ENCODE measurements at regions not wholly inside any gene's neighbourhood (a gene's known extent, or its start where the extent isn't known, plus 50 kb on each side); places are given as distances from the start of the nearest gene placed in this dataset.
"Not testable (repeated sequence)": the region's sequence is repeated elsewhere in the genome, so short reads cannot be mapped to it uniquely, and the experiment has no call there.

DNA sequence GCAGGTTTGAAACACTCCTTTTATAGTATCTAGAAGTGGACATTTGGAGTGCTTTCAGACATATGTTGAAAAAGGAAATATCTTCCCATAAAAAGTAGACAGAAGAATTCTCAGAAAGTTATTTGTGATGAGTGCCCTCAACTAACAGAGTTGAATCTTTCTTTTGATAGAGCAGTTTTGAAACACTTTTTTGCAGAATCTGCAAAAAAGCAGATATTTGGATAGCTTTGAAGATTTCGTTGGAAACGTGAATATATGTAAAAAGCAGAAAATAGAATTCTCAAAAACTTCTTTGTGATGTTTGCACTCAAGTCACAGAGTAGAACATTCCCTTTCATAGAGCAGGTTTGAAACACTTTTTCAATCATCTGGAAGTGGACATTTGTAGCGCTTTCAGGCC is 676.4 kb upstream of the ZNF337 start:
- WGBS: 88% methylated on average over 3 of the region's 3 CpGs

DNA sequence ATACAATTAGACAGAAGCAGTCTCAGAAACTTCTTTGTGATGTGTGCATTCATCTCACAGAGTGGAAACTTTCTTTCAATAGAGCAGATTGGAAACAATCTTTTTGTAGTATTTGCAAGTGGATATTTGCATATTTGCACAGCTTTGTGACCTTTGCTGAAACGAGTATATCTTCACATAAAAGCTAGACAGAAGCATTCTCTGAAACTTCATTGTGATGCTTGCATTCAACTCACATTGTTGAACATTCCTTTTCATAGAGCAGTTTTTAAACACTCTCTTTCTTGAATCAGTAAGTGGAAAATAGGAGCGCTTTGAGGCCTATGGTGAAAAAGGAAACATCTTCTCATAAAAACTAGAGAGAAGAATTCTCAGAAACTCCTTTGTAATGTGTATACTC is 657.9 kb upstream of the ZNF337 start:
- 73% methylated on average over 2 of the region's 2 CpGs for WGBS
- H3K4me1 ChIP-seq (ENCODE audit: control insufficient read depth in 4 of 4, insufficient read depth in 4 of 4, low read length in 3 of 4): no peaks in the 10 kb centered on the region
- no peak overlapping the region for H3K4me3 ChIP-seq (ENCODE audit: low read depth in 1 of 3, low read length in 3 of 3)
- H3K36me3 ChIP-seq (ENCODE audit: control insufficient read depth in 4 of 4, insufficient read depth in 3 of 4, low read depth in 1 of 4, low read length in 3 of 4): no peaks in the 10 kb centered on the region
- H3K9me3 ChIP-seq (ENCODE audit: control insufficient read depth in 4 of 4, low read length in 3 of 4): peaks cover 0 to 7% (median 1%) of the 10 kb centered on the region in 4 donors
- no peaks in the 10 kb centered on the region for H3K27me3 ChIP-seq (ENCODE audit: control insufficient read depth in 4 of 4, insufficient read depth in 4 of 4, low read length in 3 of 4)
- TF ChIP-seq, protein P1, sequence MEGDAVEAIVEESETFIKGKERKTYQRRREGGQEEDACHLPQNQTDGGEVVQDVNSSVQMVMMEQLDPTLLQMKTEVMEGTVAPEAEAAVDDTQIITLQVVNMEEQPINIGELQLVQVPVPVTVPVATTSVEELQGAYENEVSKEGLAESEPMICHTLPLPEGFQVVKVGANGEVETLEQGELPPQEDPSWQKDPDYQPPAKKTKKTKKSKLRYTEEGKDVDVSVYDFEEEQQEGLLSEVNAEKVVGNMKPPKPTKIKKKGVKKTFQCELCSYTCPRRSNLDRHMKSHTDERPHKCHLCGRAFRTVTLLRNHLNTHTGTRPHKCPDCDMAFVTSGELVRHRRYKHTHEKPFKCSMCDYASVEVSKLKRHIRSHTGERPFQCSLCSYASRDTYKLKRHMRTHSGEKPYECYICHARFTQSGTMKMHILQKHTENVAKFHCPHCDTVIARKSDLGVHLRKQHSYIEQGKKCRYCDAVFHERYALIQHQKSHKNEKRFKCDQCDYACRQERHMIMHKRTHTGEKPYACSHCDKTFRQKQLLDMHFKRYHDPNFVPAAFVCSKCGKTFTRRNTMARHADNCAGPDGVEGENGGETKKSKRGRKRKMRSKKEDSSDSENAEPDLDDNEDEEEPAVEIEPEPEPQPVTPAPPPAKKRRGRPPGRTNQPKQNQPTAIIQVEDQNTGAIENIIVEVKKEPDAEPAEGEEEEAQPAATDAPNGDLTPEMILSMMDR (IDR thresholded peaks at IDR 0.05; ENCODE audit: low read depth, low read length, missing input control): no peak
- no peak for TF ChIP-seq RAD21 (IDR thresholded peaks at IDR 0.05)
- TF ChIP-seq NR2F2 (IDR thresholded peaks at IDR 0.05): no peak
- TF ChIP-seq JUND (IDR thresholded peaks at IDR 0.05): no peak
- no peak overlapping the region for H3K9ac ChIP-seq (ENCODE audit: low read depth in 1 of 2, low read length in 2 of 2)
- H3K27ac ChIP-seq (ENCODE audit: low read depth in 1 of 2, low read length in 2 of 2): no peak overlapping the region
- DNase-seq (ENCODE audit: low spot score): no peak

More for the DNA sequence above, 676.4 kb upstream of the ZNF337 start:
- not testable (repeated sequence) for H3K4me1 ChIP-seq (ENCODE audit: control insufficient read depth in 4 of 4, insufficient read depth in 4 of 4, low read length in 3 of 4); DNase-seq (ENCODE audit: low spot score); H3K9ac ChIP-seq (ENCODE audit: low read depth in 1 of 2, low read length in 2 of 2); H3K27me3 ChIP-seq (ENCODE audit: control insufficient read depth in 4 of 4, insufficient read depth in 4 of 4, low read length in 3 of 4); H3K4me3 ChIP-seq (ENCODE audit: low read depth in 1 of 3, low read length in 3 of 3); H3K36me3 ChIP-seq (ENCODE audit: control insufficient read depth in 4 of 4, insufficient read depth in 3 of 4, low read depth in 1 of 4, low read length in 3 of 4); H3K27ac ChIP-seq (ENCODE audit: low read depth in 1 of 2, low read length in 2 of 2); H3K9me3 ChIP-seq (ENCODE audit: control insufficient read depth in 4 of 4, low read length in 3 of 4)

DNA sequence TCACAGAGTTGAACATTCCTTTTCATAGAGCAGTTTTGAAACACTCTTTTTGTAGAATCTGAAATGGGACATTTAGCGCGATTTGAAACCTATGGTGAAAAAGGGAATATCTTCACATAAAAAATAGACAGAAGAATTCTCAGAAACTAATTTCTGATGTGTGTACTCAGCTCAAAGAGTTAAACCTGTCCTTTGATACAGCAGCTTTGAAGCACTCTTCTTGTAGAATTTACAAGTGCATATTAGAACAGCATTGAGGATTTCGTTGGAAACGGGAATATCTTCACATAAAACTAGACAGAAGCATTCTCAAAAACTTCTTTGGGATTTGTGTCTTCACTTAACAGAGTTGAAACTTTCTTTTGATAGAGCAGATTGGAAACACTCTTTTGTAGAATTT is 650.7 kb upstream of the ZNF337 start:
- TF ChIP-seq, protein P2, sequence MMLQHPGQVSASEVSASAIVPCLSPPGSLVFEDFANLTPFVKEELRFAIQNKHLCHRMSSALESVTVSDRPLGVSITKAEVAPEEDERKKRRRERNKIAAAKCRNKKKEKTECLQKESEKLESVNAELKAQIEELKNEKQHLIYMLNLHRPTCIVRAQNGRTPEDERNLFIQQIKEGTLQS (IDR thresholded peaks at IDR 0.05): no peak
- no peak for TF ChIP-seq FOXA2 (IDR thresholded peaks at IDR 0.05)
- TF ChIP-seq, protein P3, sequence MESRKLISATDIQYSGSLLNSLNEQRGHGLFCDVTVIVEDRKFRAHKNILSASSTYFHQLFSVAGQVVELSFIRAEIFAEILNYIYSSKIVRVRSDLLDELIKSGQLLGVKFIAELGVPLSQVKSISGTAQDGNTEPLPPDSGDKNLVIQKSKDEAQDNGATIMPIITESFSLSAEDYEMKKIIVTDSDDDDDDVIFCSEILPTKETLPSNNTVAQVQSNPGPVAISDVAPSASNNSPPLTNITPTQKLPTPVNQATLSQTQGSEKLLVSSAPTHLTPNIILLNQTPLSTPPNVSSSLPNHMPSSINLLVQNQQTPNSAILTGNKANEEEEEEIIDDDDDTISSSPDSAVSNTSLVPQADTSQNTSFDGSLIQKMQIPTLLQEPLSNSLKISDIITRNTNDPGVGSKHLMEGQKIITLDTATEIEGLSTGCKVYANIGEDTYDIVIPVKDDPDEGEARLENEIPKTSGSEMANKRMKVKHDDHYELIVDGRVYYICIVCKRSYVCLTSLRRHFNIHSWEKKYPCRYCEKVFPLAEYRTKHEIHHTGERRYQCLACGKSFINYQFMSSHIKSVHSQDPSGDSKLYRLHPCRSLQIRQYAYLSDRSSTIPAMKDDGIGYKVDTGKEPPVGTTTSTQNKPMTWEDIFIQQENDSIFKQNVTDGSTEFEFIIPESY (IDR thresholded peaks at IDR 0.05): no peak
- TF ChIP-seq, protein P4, sequence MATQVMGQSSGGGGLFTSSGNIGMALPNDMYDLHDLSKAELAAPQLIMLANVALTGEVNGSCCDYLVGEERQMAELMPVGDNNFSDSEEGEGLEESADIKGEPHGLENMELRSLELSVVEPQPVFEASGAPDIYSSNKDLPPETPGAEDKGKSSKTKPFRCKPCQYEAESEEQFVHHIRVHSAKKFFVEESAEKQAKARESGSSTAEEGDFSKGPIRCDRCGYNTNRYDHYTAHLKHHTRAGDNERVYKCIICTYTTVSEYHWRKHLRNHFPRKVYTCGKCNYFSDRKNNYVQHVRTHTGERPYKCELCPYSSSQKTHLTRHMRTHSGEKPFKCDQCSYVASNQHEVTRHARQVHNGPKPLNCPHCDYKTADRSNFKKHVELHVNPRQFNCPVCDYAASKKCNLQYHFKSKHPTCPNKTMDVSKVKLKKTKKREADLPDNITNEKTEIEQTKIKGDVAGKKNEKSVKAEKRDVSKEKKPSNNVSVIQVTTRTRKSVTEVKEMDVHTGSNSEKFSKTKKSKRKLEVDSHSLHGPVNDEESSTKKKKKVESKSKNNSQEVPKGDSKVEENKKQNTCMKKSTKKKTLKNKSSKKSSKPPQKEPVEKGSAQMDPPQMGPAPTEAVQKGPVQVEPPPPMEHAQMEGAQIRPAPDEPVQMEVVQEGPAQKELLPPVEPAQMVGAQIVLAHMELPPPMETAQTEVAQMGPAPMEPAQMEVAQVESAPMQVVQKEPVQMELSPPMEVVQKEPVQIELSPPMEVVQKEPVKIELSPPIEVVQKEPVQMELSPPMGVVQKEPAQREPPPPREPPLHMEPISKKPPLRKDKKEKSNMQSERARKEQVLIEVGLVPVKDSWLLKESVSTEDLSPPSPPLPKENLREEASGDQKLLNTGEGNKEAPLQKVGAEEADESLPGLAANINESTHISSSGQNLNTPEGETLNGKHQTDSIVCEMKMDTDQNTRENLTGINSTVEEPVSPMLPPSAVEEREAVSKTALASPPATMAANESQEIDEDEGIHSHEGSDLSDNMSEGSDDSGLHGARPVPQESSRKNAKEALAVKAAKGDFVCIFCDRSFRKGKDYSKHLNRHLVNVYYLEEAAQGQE (IDR thresholded peaks at IDR 0.05): no peak
- no peak for TF ChIP-seq JUND (IDR thresholded peaks at IDR 0.05)
- no peak for TF ChIP-seq HNF4A (conservative IDR thresholded peaks at IDR 0.05)
- no peak for TF ChIP-seq FOXA1 (IDR thresholded peaks at IDR 0.05)
- TF ChIP-seq RXRA (IDR thresholded peaks at IDR 0.05): no peak
- TF ChIP-seq SP1 (IDR thresholded peaks at IDR 0.05): no peak
- no peak for TF ChIP-seq TAF1 (conservative IDR thresholded peaks at IDR 0.05)
- H3K36me3 ChIP-seq (ENCODE audit: control insufficient read depth in 4 of 4, insufficient read depth in 3 of 4, low read depth in 1 of 4, low read length in 3 of 4): no peaks in the 10 kb centered on the region
- H3K9me3 ChIP-seq (ENCODE audit: control insufficient read depth in 4 of 4, low read length in 3 of 4): no peaks in the 10 kb centered on the region
- H3K9ac ChIP-seq (ENCODE audit: low read depth in 1 of 2, low read length in 2 of 2): no peak overlapping the region
- WGBS: 92% methylated on average over 4 of the region's 4 CpGs
- H3K27me3 ChIP-seq (ENCODE audit: control insufficient read depth in 4 of 4, insufficient read depth in 4 of 4, low read length in 3 of 4): no peaks in the 10 kb centered on the region
- no peaks in the 10 kb centered on the region for H3K4me1 ChIP-seq (ENCODE audit: control insufficient read depth in 4 of 4, insufficient read depth in 4 of 4, low read length in 3 of 4)
- H3K4me3 ChIP-seq (ENCODE audit: low read depth in 1 of 3, low read length in 3 of 3): no peak overlapping the region
- no peak for DNase-seq (ENCODE audit: low spot score)
- no peak overlapping the region for H3K27ac ChIP-seq (ENCODE audit: low read depth in 1 of 2, low read length in 2 of 2)

DNA sequence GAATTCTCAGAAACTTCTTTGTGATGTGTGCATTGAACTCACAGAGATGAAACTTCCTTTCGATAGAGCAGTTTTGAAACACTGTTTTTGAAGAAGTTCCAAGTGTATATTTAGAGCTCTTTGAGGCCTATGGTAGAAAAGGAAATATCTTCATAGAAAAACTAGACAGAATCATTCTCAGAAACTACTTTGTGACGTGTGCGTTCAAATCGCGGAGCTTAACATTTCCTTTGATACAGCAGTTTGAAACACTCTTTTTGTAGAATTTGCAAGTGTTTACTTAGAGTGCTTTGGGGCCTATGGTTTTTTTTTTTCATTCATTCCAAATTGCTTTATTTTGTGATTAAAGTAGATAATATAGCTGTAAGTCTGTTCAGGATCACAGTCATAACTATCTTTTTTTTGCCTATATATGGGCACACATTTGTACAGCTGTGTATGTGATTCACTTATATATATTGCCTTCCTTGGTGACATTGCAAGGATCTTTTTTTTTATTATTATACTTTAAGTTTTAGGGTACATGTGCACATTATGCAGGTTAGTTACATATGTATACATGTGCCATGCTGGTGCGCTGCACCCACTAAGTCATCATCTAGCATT is 643.9 kb upstream of the ZNF337 start:
- not testable (repeated sequence) for H3K27me3 ChIP-seq (ENCODE audit: control insufficient read depth in 4 of 4, insufficient read depth in 4 of 4, low read length in 3 of 4); DNase-seq (ENCODE audit: low spot score)
- WGBS: 94% methylated on average over 6 of the region's 6 CpGs

More for the DNA sequence above, 643.9 kb upstream of the ZNF337 start:
- H3K36me3 ChIP-seq (ENCODE audit: control insufficient read depth in 4 of 4, insufficient read depth in 3 of 4, low read depth in 1 of 4, low read length in 3 of 4); H3K4me1 ChIP-seq (ENCODE audit: control insufficient read depth in 4 of 4, insufficient read depth in 4 of 4, low read length in 3 of 4); H3K9ac ChIP-seq (ENCODE audit: low read depth in 1 of 2, low read length in 2 of 2); H3K27ac ChIP-seq (ENCODE audit: low read depth in 1 of 2, low read length in 2 of 2); H3K4me3 ChIP-seq (ENCODE audit: low read depth in 1 of 3, low read length in 3 of 3); H3K9me3 ChIP-seq (ENCODE audit: control insufficient read depth in 4 of 4, low read length in 3 of 4): not testable (repeated sequence)
